ENCODE measurements at regions not wholly inside any gene's neighbourhood (a gene's known extent, or its start where the extent isn't known, plus 50 kb on each side); places are given as distances from the start of the nearest gene placed in this dataset.

GRCh38 chr3:65303431-65303830, 615.6 kb upstream of the ADAMTS9 start:
- no peak for DNase-seq
- TF ChIP-seq, protein P1, sequence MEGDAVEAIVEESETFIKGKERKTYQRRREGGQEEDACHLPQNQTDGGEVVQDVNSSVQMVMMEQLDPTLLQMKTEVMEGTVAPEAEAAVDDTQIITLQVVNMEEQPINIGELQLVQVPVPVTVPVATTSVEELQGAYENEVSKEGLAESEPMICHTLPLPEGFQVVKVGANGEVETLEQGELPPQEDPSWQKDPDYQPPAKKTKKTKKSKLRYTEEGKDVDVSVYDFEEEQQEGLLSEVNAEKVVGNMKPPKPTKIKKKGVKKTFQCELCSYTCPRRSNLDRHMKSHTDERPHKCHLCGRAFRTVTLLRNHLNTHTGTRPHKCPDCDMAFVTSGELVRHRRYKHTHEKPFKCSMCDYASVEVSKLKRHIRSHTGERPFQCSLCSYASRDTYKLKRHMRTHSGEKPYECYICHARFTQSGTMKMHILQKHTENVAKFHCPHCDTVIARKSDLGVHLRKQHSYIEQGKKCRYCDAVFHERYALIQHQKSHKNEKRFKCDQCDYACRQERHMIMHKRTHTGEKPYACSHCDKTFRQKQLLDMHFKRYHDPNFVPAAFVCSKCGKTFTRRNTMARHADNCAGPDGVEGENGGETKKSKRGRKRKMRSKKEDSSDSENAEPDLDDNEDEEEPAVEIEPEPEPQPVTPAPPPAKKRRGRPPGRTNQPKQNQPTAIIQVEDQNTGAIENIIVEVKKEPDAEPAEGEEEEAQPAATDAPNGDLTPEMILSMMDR (IDR thresholded peaks at IDR 0.05), result no peak
- ATAC-seq, result no peak

DNA sequence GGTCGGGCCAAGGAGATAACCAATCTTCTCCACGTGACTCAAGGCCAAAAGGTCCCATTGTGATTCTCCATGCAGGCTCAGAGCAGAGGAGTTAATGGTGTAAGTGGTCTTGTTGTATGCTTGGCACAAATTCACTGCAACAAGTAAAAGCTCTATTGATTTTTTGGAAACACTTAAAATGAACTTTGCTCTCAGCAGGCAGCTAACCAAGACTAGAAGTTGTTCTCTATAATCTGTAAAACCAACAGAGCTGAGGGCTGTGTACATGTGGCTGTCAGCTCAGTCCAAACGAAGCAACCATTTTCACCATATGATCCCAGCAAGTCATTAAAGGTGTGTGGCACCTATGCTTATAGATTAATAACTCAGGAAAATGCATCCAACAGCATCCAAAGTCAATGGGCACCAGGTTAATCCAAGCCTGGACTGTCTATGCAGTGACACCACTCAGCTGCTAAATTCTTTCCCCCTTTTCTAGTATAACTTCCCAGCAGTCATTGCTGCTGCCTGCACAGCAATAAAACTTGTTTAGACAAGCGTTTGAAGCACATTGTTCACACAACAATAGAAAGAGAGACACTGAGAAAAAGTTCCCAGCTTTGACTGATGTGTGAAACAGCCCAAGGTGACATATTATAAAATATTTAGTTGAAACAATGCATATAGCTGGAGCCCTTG, 603.8 kb upstream of the ADAMTS9 start:
- Histone ChIP-seq H3K27me3 (ENCODE audit: insufficient read depth in 3 of 3, low read length in 2 of 3) (no peaks in the 10 kb centered on the region), H3K27ac (no peak overlapping the region), H3K4me3 (no peak overlapping the region), H3K9me3 (no peaks in the 10 kb centered on the region), H3K36me3 (ENCODE audit: insufficient read depth in 1 of 2, low read depth in 1 of 2) (no peaks in the 10 kb centered on the region), H3K4me1 (no peaks in the 10 kb centered on the region)
- intact Hi-C loops (cut with DNase I), result no loop called here
- 78 to 82% (median 78%) methylated on average over 4 of the region's 4 CpGs for WGBS, 3 donors
- TF ChIP-seq, protein P1 (IDR thresholded peaks at IDR 0.05), result no peak
- ATAC-seq, result no peak
- DNase-seq, result no peak

More at GRCh38 chr3:65303431-65303830, 615.6 kb upstream of the ADAMTS9 start:
- Histone ChIP-seq H3K36me3 (ENCODE audit: insufficient read depth in 1 of 2, low read depth in 1 of 2) (no peaks in the 10 kb centered on the region), H3K27ac (no peak overlapping the region), H3K27me3 (ENCODE audit: insufficient read depth in 3 of 3, low read length in 2 of 3) (no peaks in the 10 kb centered on the region), H3K9me3 (no peaks in the 10 kb centered on the region), H3K4me1 (no peaks in the 10 kb centered on the region), H3K4me3 (no peak overlapping the region)
- intact Hi-C loops (cut with DNase I), result no loop called here
- WGBS, 3 donors, result 68 to 79% (median 76%) methylated on average over 6 of the region's 6 CpGs

DNA sequence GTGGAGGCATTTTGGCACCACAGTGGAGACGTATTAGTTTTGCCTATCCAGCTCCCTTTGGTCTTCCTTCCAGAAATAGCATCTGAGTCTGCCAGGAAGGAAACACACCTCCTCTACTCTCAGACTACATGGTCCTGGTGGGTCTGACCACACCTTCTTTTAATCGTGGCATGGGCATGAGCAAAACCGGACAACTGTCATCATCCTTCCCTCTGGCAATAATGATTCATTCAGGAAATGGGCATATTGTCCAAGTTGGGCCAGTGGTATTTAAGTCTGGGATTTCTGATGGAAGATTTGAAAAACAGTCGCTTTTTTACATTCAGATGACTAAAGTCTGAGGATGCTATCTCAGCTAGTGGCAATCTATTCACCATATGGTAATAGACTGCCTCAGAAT, 601.0 kb upstream of the ADAMTS9 start:
- WGBS, 3 donors, result 76 to 79% (median 78%) methylated on average over 4 of the region's 4 CpGs
- Histone ChIP-seq H3K27me3 (ENCODE audit: insufficient read depth in 3 of 3, low read length in 2 of 3) (peaks cover 0 to 4% (median 0%) of the 10 kb centered on the region in 3 donors), H3K4me3 (no peak overlapping the region), H3K27ac (no peak overlapping the region), H3K9me3 (no peaks in the 10 kb centered on the region), H3K4me1 (no peaks in the 10 kb centered on the region), H3K36me3 (ENCODE audit: insufficient read depth in 1 of 2, low read depth in 1 of 2) (no peaks in the 10 kb centered on the region)
- ATAC-seq (no peak), DNase-seq (no peak)
- intact Hi-C loops (cut with DNase I), result no loop called here
- TF ChIP-seq, protein P1 (IDR thresholded peaks at IDR 0.05), result no peak

DNA sequence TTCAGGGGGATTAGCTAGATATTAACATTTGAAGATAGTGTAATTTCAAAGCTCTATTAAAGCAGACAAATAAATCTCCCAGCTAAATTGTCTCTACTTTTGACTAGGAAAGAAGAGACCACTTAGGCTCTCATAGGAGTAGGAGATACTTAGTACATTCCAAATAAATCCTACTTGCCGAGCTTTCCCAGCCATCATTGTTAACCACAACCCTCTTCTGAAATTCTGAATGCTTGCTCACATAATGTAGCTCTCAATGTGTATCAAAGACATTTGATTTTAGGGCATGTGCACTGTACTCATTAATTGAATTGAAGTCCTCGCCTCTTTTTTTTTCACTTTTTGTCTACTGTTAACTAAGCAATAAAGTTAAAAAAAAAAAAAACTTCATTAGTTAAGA, 598.2 kb upstream of the ADAMTS9 start:
- no peaks in the 10 kb centered on the region for H3K36me3 ChIP-seq (ENCODE audit: insufficient read depth in 1 of 2, low read depth in 1 of 2)
- H3K9me3 ChIP-seq, result no peaks in the 10 kb centered on the region
- peaks cover 0 to 5% (median 0%) of the 10 kb centered on the region in 3 donors for H3K27me3 ChIP-seq (ENCODE audit: insufficient read depth in 3 of 3, low read length in 2 of 3)
- WGBS, 3 donors, result 75 to 82% (median 78%) methylated on average over 2 of the region's 2 CpGs
- intact Hi-C loops (cut with DNase I), result no loop called here
- no peaks in the 10 kb centered on the region for H3K4me1 ChIP-seq
- H3K27ac ChIP-seq, result no peak overlapping the region
- ATAC-seq (no peak), DNase-seq (no peak)
- no peak overlapping the region for H3K4me3 ChIP-seq
- TF ChIP-seq, protein P1 (IDR thresholded peaks at IDR 0.05), result no peak

- Histone ChIP-seq H3K27ac (no peak overlapping the region), H3K4me1 (no peaks in the 10 kb centered on the region), H3K4me3 (no peak overlapping the region), H3K36me3 (ENCODE audit: insufficient read depth in 1 of 2, low read depth in 1 of 2) (no peaks in the 10 kb centered on the region), H3K9me3 (no peaks in the 10 kb centered on the region), H3K27me3 (ENCODE audit: insufficient read depth in 3 of 3, low read length in 2 of 3) (peaks cover 0 to 5% (median 0%) of the 10 kb centered on the region in 3 donors)
- ATAC-seq (no peak), DNase-seq (no peak)
- intact Hi-C loops (cut with DNase I), result no loop called here
- 45 to 62% (median 50%) methylated on average over 1 of the region's 1 CpG for WGBS, 3 donors
- TF ChIP-seq, protein P1 (IDR thresholded peaks at IDR 0.05), result no peak
Observed at GRCh38 chr3:65284961-65285360, 597.2 kb upstream of the ADAMTS9 start.
